ENCODE measurements at regions not wholly inside any gene's neighbourhood (a gene's known extent, or its start where the extent isn't known, plus 50 kb on each side); places are given as distances from the start of the nearest gene placed in this dataset.

GRCh38 chr15:96887730-96888129 is 557.2 kb downstream of the NR2F2 start:
- DNase-seq (ENCODE audit: low spot score in 2 of 2) = no peak
- Histone ChIP-seq H3K36me3 (no peaks in the 10 kb centered on the region), H3K27ac (peak overlapping the region; percentile 70 to 95 (median 84)), H3K27me3 (no peaks in the 10 kb centered on the region), H3K9me3 (no peaks in the 10 kb centered on the region), H3K4me3 (no peak overlapping the region), H3K4me1 (peaks cover 0 to 28% (median 12%) of the 10 kb centered on the region in 4 donors)
- TF ChIP-seq CTCF (IDR thresholded peaks at IDR 0.05) (no peak), POLR2A (IDR thresholded peaks at IDR 0.05) (no peak)
- WGBS, 2 donors = 35 to 58% methylated on average over 1 of the region's 1 CpG

GRCh38 chr15:96888764-96889163 is 558.3 kb downstream of the NR2F2 start:
- H3K9me3 ChIP-seq = no peaks in the 10 kb centered on the region
- H3K4me1 ChIP-seq = peaks cover 0 to 38% (median 12%) of the 10 kb centered on the region in 4 donors
- H3K4me3 ChIP-seq = no peak overlapping the region
- no peak for DNase-seq (ENCODE audit: low spot score in 2 of 2)
- H3K27ac ChIP-seq = peak overlapping the region; percentile 70 to 95 (median 84)
- 16 to 38% methylated on average over 1 of the region's 1 CpG for WGBS, 2 donors
- H3K36me3 ChIP-seq = no peaks in the 10 kb centered on the region
- TF ChIP-seq CTCF (IDR thresholded peaks at IDR 0.05) = no peak
- TF ChIP-seq POLR2A (IDR thresholded peaks at IDR 0.05) = peak in 1 of 2 donors; percentile 9
- peak in 1 of 2 donors; percentile 69 for TF ChIP-seq EP300 (IDR thresholded peaks at IDR 0.05)
- no peaks in the 10 kb centered on the region for H3K27me3 ChIP-seq

GRCh38 chr15:96889734-96890480 is 559.4 kb downstream of the NR2F2 start:
- peak overlapping the region; percentile 20 to 46 (median 31) for H3K4me3 ChIP-seq
- no peaks in the 10 kb centered on the region for H3K36me3 ChIP-seq
- no peak for TF ChIP-seq CTCF (IDR thresholded peaks at IDR 0.05)
- peak; percentile 60 to 81 for TF ChIP-seq EP300 (IDR thresholded peaks at IDR 0.05)
- WGBS, 2 donors = 6 to 8% methylated on average over 6 of the region's 6 CpGs
- peaks cover 0 to 50% (median 15%) of the 10 kb centered on the region in 4 donors for H3K4me1 ChIP-seq
- peak in 1 of 2 donors; percentile 26 for DNase-seq (ENCODE audit: low spot score in 2 of 2)
- peak overlapping the region; percentile 70 to 95 (median 84) for H3K27ac ChIP-seq
- H3K9me3 ChIP-seq = no peaks in the 10 kb centered on the region
- no peaks in the 10 kb centered on the region for H3K27me3 ChIP-seq

GRCh38 chr15:96891046-96891445 is 560.5 kb downstream of the NR2F2 start:
- 8% methylated on average over 4 of the region's 4 CpGs for WGBS, 2 donors
- H3K4me3 ChIP-seq = peak overlapping the region; percentile 20 to 46 (median 31)
- TF ChIP-seq POLR2A (IDR thresholded peaks at IDR 0.05) (no peak), EP300 (IDR thresholded peaks at IDR 0.05) (peak in 1 of 2 donors; percentile 16)
- peak overlapping the region; percentile 70 to 95 (median 84) for H3K27ac ChIP-seq
- no peaks in the 10 kb centered on the region for H3K36me3 ChIP-seq
- H3K9me3 ChIP-seq = no peaks in the 10 kb centered on the region
- H3K27me3 ChIP-seq = no peaks in the 10 kb centered on the region
- peaks cover 0 to 54% (median 16%) of the 10 kb centered on the region in 4 donors for H3K4me1 ChIP-seq
- no peak for DNase-seq (ENCODE audit: low spot score in 2 of 2)

- Histone ChIP-seq H3K4me1 (peaks cover 0 to 50% (median 12%) of the 10 kb centered on the region in 4 donors), H3K27ac (peak overlapping the region; percentile 70 to 95 (median 84)), H3K9me3 (no peaks in the 10 kb centered on the region), H3K27me3 (no peaks in the 10 kb centered on the region), H3K4me3 (peak overlapping the region in 1 of 4 donors; percentile 0), H3K36me3 (no peaks in the 10 kb centered on the region)
- DNase-seq (ENCODE audit: low spot score in 2 of 2) = peak in 1 of 2 donors; percentile 20
- WGBS, 2 donors = 16 to 25% methylated on average over 5 of the region's 5 CpGs
- TF ChIP-seq POLR2A (IDR thresholded peaks at IDR 0.05) = no peak
- TF ChIP-seq EP300 (IDR thresholded peaks at IDR 0.05) = peak in 1 of 2 donors; percentile 64
- TF ChIP-seq CTCF (IDR thresholded peaks at IDR 0.05) = peak; percentile 56 to 88 (median 78)
Measured at GRCh38 chr15:96893159-96893906, 562.8 kb downstream of the NR2F2 start.

Data from tibial nerve (tissue), 4 donors.